ENCODE measurements at regions not wholly inside any gene's neighbourhood (a gene's known extent, or its start where the extent isn't known, plus 50 kb on each side); places are given as distances from the start of the nearest gene placed in this dataset.
"Not testable (repeated sequence)": the region's sequence is repeated elsewhere in the genome, so short reads cannot be mapped to it uniquely, and the experiment has no call there.

- Histone ChIP-seq H3K4me3 (no peak overlapping the region), H3K27me3 (no peaks in the 10 kb centered on the region), H3K36me3 (no peaks in the 10 kb centered on the region), H3K9me3 (peaks cover 0 to 34% (median 1%) of the 10 kb centered on the region in 4 donors), H3K27ac (no peak overlapping the region), H3K4me1 (no peaks in the 10 kb centered on the region)
- TF ChIP-seq CTCF (IDR thresholded peaks at IDR 0.05), result no peak
- TF ChIP-seq EP300 (IDR thresholded peaks at IDR 0.05), result no peak
- TF ChIP-seq POLR2A (IDR thresholded peaks at IDR 0.05), result no peak
- 40 to 67% methylated on average over 2 of the region's 2 CpGs for whole genome bisulfite sequencing, 2 donors
- no peak for DNase-seq (ENCODE audit: low spot score in 2 of 2)
These were observed 51.9 kb upstream of the TCERG1L start for GRCh38 chr10:131363416-131363815.

- no peak for DNase-seq (ENCODE audit: low spot score in 2 of 2)
- no peak for TF ChIP-seq CTCF (IDR thresholded peaks at IDR 0.05)
- no peak for TF ChIP-seq POLR2A (IDR thresholded peaks at IDR 0.05)
- TF ChIP-seq EP300 (IDR thresholded peaks at IDR 0.05), result no peak
- 59% methylated on average over 8 of the region's 8 CpGs for WGBS, 2 donors
- H3K36me3 ChIP-seq, result no peaks in the 10 kb centered on the region
- H3K4me1 ChIP-seq, result no peaks in the 10 kb centered on the region
- H3K4me3 ChIP-seq, result no peak overlapping the region
- H3K9me3 ChIP-seq, result peaks cover 0 to 41% (median 2%) of the 10 kb centered on the region in 4 donors
- no peak overlapping the region for H3K27ac ChIP-seq
- H3K27me3 ChIP-seq, result no peaks in the 10 kb centered on the region
These were observed 60.0 kb upstream of the TCERG1L start for GRCh38 chr10:131371571-131371970.

DNA sequence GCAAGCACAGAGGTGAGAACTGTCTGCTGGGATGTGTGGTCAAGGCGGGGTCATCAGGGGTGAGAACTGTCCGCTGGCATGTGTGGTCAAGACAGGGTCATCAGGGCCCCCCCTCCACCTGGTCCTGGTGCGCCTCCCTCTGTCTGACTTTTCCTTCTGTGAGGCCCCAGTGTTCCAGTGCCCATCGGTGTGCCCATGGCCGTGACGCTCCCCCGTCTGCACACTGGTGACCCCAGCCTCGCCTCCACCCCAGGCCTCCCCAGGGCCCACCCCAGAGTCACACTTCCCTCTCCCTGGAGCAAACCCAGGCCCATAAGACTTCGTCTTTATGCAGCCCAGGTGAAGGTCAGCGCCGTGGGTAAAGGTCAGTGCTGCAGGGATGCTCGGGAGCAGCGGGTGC is 70.1 kb upstream of the TCERG1L start:
- no peak for DNase-seq (ENCODE audit: low spot score in 2 of 2)
- no peaks in the 10 kb centered on the region for H3K27me3 ChIP-seq
- 73 to 79% methylated on average over 12 of the region's 13 CpGs for WGBS, 2 donors
- no peak overlapping the region for H3K4me3 ChIP-seq
- no peaks in the 10 kb centered on the region for H3K36me3 ChIP-seq
- no peak overlapping the region for H3K27ac ChIP-seq
- H3K9me3 ChIP-seq, result peaks cover 0 to 15% (median 0%) of the 10 kb centered on the region in 4 donors
- H3K4me1 ChIP-seq, result no peaks in the 10 kb centered on the region
- no peak for TF ChIP-seq EP300 (IDR thresholded peaks at IDR 0.05)
- no peak for TF ChIP-seq POLR2A (IDR thresholded peaks at IDR 0.05)
- no peak for TF ChIP-seq CTCF (IDR thresholded peaks at IDR 0.05)

GRCh38 chr10:131385161-131385872 is 73.8 kb upstream of the TCERG1L start:
- peaks cover 0 to 13% (median 0%) of the 10 kb centered on the region in 4 donors for H3K9me3 ChIP-seq
- WGBS, 2 donors, result 67 to 71% methylated on average over 9 of the region's 9 CpGs
- not testable (repeated sequence) for H3K27ac ChIP-seq; H3K27me3 ChIP-seq; H3K4me3 ChIP-seq; H3K36me3 ChIP-seq; DNase-seq (ENCODE audit: low spot score in 2 of 2); H3K4me1 ChIP-seq

DNA sequence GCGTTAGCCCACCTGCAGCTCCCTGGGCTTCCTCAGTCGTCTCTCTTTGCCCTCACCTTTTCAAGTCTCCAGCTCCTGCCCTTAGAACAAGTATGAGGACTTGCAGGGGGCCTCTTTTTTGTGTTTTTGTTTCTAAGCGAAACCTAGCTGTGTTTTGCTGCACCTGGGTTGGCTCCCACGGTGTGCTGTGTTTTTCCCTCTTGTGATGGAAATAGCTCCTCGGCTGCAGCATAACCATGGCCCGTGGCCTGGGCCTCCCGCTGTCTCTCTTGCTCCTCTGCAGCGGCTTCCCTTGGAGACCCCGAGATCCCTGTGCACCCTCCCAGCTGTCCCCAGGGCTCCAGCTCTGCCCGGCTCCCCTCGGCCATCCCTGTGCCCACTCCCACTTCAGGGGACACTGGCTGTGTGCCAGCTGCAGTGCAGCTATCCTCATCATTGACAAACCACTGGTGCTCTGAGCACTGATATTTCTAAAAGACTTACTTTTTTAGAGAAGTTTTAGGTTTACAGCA is 75.6 kb upstream of the TCERG1L start:
- DNase-seq (ENCODE audit: low spot score in 2 of 2), result no peak
- TF ChIP-seq POLR2A (IDR thresholded peaks at IDR 0.05), result no peak
- TF ChIP-seq EP300 (IDR thresholded peaks at IDR 0.05), result no peak
- no peak for TF ChIP-seq CTCF (IDR thresholded peaks at IDR 0.05)
- H3K4me3 ChIP-seq, result no peak overlapping the region
- no peaks in the 10 kb centered on the region for H3K4me1 ChIP-seq
- 32 to 36% methylated on average over 11 of the region's 11 CpGs for WGBS, 2 donors
- H3K36me3 ChIP-seq, result no peaks in the 10 kb centered on the region
- H3K9me3 ChIP-seq, result peaks cover 0 to 7% (median 0%) of the 10 kb centered on the region in 4 donors
- no peak overlapping the region for H3K27ac ChIP-seq
- H3K27me3 ChIP-seq, result no peaks in the 10 kb centered on the region
